Heart left ventricle (tissue), 13 donors: ENCODE measurements at regions not wholly inside any gene's neighbourhood (a gene's known extent, or its start where the extent isn't known, plus 50 kb on each side); places are given as distances from the start of the nearest gene placed in this dataset.

Experiments
- POLR2A ChIP-seq, 2 donors: fragments of 450-650 bp; IDR thresholded peaks; one replicate each; pipeline ENCODE4 v1.6.1; 2017; ENCODE audit warnings: antibody characterized with exemption in 2 of 2, mild to moderate bottlenecking in 2 of 2, moderate library complexity in 2 of 2
- TF ChIP-seq, protein P1 (sequence below), 12 donors: fragments of 200-600 bp; sonication (generic) in 4 of 12; IDR thresholded peaks; one replicate each; pipeline versions ENCODE4 v1.5.0 to v1.8.0; 2018 to 2022; ENCODE audit warnings: antibody characterized with exemption in 12 of 12, mild to moderate bottlenecking in 5 of 12
- donor health status: ischemic (EF 13 %, LVEDD 7.1; RV severe dilation, severe dysfunction).
- donor health status: DM: no; HTN: yes; CAD: no.
- donor health status: DM: no; HTN: no; CAD: no.
- donor health status: ischemic (EF 25% LVEDD 6.9; RV normal size, moderate dysfunction).
- donor health status: ischemic (EF 25% LVEDD 5.7; RV mildly dilated, moderate dysfunction).
- donor health status: ischemic (EF 35%, LVEDD 5.7; RV mildly dilated, moderate dysfunction).
- donor health status: nonischemic (EF 11% LVEDD 7.7; RV severe dilation, severe dysfunction).
- donor health status: DM: yes; HTN: yes; CAD: no.
- donor health status: PGD.
- donor health status: ischemic (EF 29% LVEDD 5.4; RV normal size, mild dysfunction).
- donor health status: nonischemic (EF 23%, LVEDD 6.1; RV moderate dilation, normal function).

DNA sequence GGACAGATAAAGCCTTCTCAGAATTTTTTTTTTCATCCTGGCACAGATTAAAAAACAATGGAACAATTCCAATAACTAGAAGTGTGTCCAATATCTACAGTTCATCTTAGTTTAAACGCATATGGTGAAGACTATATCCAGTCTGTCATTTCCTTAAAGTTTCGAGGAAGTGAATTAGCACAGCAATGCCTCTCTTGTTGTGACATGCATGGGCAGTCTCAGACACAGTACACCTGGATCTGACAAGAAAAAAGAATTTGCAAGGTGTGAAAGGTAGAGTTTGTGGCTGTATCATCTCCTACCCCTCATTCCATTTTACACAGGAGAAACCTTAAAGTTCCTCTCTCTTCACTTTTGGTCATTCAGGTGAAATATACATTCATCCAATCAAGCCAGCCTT, 100.6 kb upstream of the ADAMTS19 start:
- TF ChIP-seq, protein P1, sequence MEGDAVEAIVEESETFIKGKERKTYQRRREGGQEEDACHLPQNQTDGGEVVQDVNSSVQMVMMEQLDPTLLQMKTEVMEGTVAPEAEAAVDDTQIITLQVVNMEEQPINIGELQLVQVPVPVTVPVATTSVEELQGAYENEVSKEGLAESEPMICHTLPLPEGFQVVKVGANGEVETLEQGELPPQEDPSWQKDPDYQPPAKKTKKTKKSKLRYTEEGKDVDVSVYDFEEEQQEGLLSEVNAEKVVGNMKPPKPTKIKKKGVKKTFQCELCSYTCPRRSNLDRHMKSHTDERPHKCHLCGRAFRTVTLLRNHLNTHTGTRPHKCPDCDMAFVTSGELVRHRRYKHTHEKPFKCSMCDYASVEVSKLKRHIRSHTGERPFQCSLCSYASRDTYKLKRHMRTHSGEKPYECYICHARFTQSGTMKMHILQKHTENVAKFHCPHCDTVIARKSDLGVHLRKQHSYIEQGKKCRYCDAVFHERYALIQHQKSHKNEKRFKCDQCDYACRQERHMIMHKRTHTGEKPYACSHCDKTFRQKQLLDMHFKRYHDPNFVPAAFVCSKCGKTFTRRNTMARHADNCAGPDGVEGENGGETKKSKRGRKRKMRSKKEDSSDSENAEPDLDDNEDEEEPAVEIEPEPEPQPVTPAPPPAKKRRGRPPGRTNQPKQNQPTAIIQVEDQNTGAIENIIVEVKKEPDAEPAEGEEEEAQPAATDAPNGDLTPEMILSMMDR (IDR thresholded peaks at IDR 0.05) = no peak
- no peak for TF ChIP-seq POLR2A (IDR thresholded peaks at IDR 0.05)
